PC-9 (cell line): ENCODE measurements at regions not wholly inside any gene's neighbourhood (a gene's known extent, or its start where the extent isn't known, plus 50 kb on each side); places are given as distances from the start of the nearest gene placed in this dataset.

ENCODE experiments used
- CTCF ChIP-seq: fragments of 200-600 bp; sonication (generic); conservative IDR thresholded peaks from 2 replicates; pipeline ENCODE4 v1.6.1; 2017; ENCODE audit warnings: mixed run types, antibody characterized with exemption, mild to moderate bottlenecking, moderate library complexity
- EZH2 ChIP-seq: fragments of 200-600 bp; sonication (generic); IDR thresholded peaks from 2 replicates; pipeline ENCODE4 v1.8.0; 2017; ENCODE audit warnings: antibody characterized with exemption, low read depth

- TF ChIP-seq CTCF (no peak), EZH2 (no peak)
Observed at GRCh38 chrX:66876776-66877175, 237.9 kb upstream of the EDA2R start.
